Ovary (tissue), 7 donors: ENCODE measurements at regions not wholly inside any gene's neighbourhood (a gene's known extent, or its start where the extent isn't known, plus 50 kb on each side); places are given as distances from the start of the nearest gene placed in this dataset.

Experiments used
- DNase-seq, 5 donors: peaks; one replicate each; pipeline ENCODE4 v3.0.0-alpha.2; 2019 to 2020
- H3K27ac ChIP-seq, 2 donors: fragments of 200-600 bp; one replicate each; pipeline versions ENCODE4 v1.5.1 to v1.8.0; 2019 to 2022
- H3K27me3 ChIP-seq: fragments of 200-600 bp; one replicate; pipeline ENCODE4 v1.8.0; 2022
- H3K36me3 ChIP-seq: fragments of 200-600 bp; sonication (generic); one replicate; pipeline ENCODE4 v1.5.1; 2019
- H3K4me1 ChIP-seq: one replicate; pipeline ENCODE4 v1.8.1; 2013; ENCODE audit warnings: mild to moderate bottlenecking, moderate library complexity; ENCODE audit not compliant: insufficient read depth
- H3K4me3 ChIP-seq: fragments of 200-600 bp; sonication (generic); one replicate; pipeline ENCODE4 v1.5.1; 2017
- H3K9me3 ChIP-seq, 2 donors: fragments of 200-600 bp in 1 of 2; sonication (generic) in 1 of 2; one replicate each; pipeline versions ENCODE4 v1.5.1 to v1.8.1; 2013 to 2019; ENCODE audit warnings: mild to moderate bottlenecking in 1 of 2, moderate library complexity in 1 of 2
- EP300 ChIP-seq: sonication (generic); formaldehyde crosslinking; IDR thresholded peaks from one replicate; pipeline ENCODE4 v1.6.1; 2017; ENCODE audit warnings: antibody characterized with exemption
- POLR2A ChIP-seq: fragments of 450-650 bp; IDR thresholded peaks from one replicate; pipeline ENCODE4 v1.6.1; 2017; ENCODE audit warnings: antibody characterized with exemption, mild to moderate bottlenecking, moderate library complexity
- WGBS, 3 donors: extraction: QIAGEN DNeasy Blood & Tissue Kit in 1 of 3; methylation state at CpG; one replicate each; pipeline versions ENCODE4 v1.1.5 to v1.1.7; 2013 to 2017; 5-methylcytosine and 5-hydroxymethylcytosine counted together
- intact Hi-C, 4 donors: fragments of 100-400 bp; cut with DNase I; formaldehyde crosslinking; loops; one replicate each; pipeline versions ENCODE4 v1.11.0 to v1.15.1; 2022 to 2023
- TF ChIP-seq, protein P1 (sequence below), 3 donors: fragments of 450-650 bp in 2 of 3; fragments of 200-600 bp in 1 of 3; IDR thresholded peaks; one replicate each; pipeline versions ENCODE4 v1.5.1 to v1.8.0; 2016 to 2022; ENCODE audit warnings: antibody characterized with exemption in 3 of 3, mild to moderate bottlenecking in 1 of 3
- donor health status: DM: no; HTN: no; CAD: no; lungs with moderate emphysema.
- donor health status: DM: no; HTN: no; CAD: no.
- donor health status: Bipolar disorder and iron deficiency.
- donor health status: DM: no; HTN: no; CAD: no.
- donor health status: DM: yes; HTN: yes; CAD: no.

DNA sequence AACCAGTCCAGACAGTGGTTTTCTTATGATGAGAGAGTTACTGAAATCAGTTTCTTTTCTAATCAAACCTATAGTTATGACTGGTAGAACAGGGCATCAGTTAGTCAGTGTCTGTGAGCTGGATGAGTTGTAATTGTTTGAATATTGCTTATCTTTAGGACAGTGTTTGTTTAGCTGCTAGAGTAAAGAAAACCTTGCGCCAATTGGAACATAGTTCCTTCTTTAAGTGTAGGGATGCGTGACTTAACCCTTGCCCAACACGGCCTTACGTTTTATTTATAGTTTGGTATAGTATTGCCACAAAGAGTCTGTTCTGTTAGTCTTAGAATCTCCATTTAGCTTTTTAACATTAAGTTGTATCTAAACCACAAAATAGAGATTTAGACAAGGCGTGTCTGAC, 572.6 kb downstream of the SLC16A7 start:
- H3K9me3 ChIP-seq = no peaks in the 10 kb centered on the region
- H3K4me1 ChIP-seq = no peaks in the 10 kb centered on the region
- intact Hi-C loops = no loop called here
- H3K36me3 ChIP-seq = no peaks in the 10 kb centered on the region
- no peaks in the 10 kb centered on the region for H3K27me3 ChIP-seq
- no peak for TF ChIP-seq EP300
- no peak for TF ChIP-seq POLR2A
- TF ChIP-seq, protein P1, sequence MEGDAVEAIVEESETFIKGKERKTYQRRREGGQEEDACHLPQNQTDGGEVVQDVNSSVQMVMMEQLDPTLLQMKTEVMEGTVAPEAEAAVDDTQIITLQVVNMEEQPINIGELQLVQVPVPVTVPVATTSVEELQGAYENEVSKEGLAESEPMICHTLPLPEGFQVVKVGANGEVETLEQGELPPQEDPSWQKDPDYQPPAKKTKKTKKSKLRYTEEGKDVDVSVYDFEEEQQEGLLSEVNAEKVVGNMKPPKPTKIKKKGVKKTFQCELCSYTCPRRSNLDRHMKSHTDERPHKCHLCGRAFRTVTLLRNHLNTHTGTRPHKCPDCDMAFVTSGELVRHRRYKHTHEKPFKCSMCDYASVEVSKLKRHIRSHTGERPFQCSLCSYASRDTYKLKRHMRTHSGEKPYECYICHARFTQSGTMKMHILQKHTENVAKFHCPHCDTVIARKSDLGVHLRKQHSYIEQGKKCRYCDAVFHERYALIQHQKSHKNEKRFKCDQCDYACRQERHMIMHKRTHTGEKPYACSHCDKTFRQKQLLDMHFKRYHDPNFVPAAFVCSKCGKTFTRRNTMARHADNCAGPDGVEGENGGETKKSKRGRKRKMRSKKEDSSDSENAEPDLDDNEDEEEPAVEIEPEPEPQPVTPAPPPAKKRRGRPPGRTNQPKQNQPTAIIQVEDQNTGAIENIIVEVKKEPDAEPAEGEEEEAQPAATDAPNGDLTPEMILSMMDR (IDR thresholded peaks at IDR 0.05) = no peak
- 82 to 83% (median 82%) methylated on average over 5 of the region's 5 CpGs for WGBS, 3 donors
- DNase-seq = no peak
- no peak overlapping the region for H3K27ac ChIP-seq
- no peak overlapping the region for H3K4me3 ChIP-seq

DNA sequence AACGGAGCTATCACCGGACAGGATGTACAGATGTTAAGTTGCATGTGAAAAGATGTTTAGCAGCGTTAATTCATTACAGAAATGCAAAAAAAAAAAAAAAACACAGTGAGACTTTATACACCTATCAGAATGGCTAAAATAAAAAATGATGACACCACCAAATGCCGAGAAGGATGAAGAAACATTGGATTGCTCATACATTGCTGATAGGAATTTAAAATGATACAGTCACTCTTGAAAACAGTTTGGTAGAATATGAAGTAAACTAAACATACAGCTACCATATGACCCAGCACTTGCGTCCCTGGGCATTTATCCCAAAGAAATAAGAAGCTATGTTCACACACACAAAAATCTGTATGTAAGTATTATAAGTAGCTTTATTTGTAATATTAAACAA, 574.1 kb downstream of the SLC16A7 start:
- WGBS, 3 donors = 86 to 92% (median 91%) methylated on average over 5 of the region's 5 CpGs
- no peaks in the 10 kb centered on the region for H3K27me3 ChIP-seq
- no peak for DNase-seq
- no peaks in the 10 kb centered on the region for H3K4me1 ChIP-seq
- no peaks in the 10 kb centered on the region for H3K36me3 ChIP-seq
- TF ChIP-seq POLR2A (no peak), EP300 (no peak)
- TF ChIP-seq, protein P1 (IDR thresholded peaks at IDR 0.05) = no peak
- intact Hi-C loops = no loop called here
- no peaks in the 10 kb centered on the region for H3K9me3 ChIP-seq
- no peak overlapping the region for H3K27ac ChIP-seq
- no peak overlapping the region for H3K4me3 ChIP-seq

DNA sequence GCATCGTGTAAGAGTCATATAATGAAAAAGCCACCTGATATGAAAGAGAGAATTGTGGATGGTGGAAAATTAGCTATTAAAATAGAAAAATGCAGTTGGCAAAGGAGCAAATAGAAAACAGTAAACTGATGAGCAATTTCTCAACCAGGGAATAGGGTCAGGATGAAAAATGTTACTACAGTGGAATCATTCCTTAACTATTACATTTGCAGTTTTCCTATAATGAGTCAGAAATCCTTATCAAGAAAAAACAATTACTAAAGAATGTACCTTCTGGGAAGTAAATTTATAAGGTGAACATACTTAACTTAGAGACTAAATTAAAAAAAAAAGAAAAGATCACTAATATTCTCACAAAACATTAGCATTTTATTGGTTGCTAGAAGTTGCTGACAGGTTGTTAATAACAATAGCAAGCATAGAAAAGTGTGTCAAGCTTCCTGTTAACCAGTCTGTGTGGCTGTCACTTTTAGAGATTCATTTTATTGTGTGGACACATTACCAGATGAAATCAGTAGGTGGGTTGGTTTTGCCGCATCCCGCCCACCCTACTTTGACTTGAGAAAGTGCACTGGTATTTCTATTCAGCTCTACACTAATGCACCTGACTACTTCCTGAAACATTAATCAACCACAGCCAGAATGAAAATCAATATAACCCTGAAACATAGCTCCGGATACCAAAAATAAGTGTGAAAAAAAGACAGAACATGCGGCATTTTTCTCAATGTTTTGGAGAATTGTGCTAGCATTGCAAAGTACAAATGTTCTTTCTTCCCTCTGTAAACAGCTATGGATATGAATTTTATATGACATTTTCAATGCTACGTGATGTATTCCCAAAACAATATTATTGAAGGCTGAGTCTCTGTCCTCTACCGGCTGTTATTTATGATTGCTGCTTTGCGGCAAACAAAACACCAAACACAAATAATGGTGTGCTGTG, 576.7 kb downstream of the SLC16A7 start:
- Histone ChIP-seq H3K4me1 (no peaks in the 10 kb centered on the region), H3K27me3 (no peaks in the 10 kb centered on the region), H3K36me3 (no peaks in the 10 kb centered on the region), H3K27ac (no peak overlapping the region), H3K9me3 (no peaks in the 10 kb centered on the region), H3K4me3 (no peak overlapping the region)
- intact Hi-C loops = no loop called here
- no peak for TF ChIP-seq POLR2A
- TF ChIP-seq, protein P1 (IDR thresholded peaks at IDR 0.05) = no peak
- WGBS, 3 donors = 55 to 60% (median 58%) methylated on average over 8 of the region's 8 CpGs
- no peak for DNase-seq

DNA sequence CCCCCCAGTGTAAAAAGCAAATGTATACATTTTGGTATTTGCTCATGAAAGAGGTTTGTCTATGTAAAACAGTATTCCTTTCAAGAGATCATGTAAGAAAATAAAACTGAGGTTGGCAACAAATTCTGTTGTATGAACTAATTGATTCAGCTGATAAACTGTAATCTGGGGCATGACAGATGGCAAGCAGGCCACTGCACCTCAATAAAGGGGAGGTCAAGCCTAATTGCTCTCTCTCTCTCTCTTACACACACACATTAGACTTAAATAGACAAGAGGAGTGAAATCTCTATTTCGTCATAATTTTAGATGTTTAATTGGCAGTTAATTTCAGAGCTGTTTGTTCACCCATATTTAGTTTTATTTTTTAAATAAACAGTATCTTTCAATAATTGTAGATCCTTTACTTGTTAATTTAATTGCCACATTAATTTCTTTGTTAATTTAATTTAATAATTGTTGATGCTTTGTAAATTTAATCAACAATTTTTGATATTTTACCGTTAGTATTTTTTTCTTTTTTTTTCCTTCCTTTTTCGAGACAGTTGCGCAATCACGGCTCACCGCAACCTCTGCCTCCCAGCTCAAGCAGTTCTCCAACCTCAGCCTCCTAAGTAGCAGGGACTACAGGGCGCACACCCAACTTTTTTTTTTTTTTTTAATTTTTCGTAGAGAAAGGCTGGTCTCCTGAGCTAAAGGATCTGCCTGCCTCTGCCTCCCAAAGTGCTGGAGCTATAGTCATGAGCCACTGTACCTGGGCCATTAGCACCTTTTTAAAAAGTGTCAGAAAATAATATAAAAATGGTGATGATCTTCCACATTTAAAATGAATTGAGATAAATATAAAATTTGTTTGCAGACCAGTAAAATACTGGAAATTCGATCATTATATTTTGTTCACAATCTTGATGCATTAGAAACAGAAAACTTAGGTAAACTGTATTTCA, 577.7 kb downstream of the SLC16A7 start:
- 87 to 89% (median 88%) methylated on average over 9 of the region's 9 CpGs for WGBS, 3 donors
- intact Hi-C loops = no loop called here

More for the DNA sequence above, 577.7 kb downstream of the SLC16A7 start:
- no peaks in the 10 kb centered on the region for H3K36me3 ChIP-seq
- H3K27ac ChIP-seq = no peak overlapping the region
- H3K9me3 ChIP-seq = no peaks in the 10 kb centered on the region
- no peak for TF ChIP-seq POLR2A
- H3K27me3 ChIP-seq = no peaks in the 10 kb centered on the region
- DNase-seq = no peak
- H3K4me1 ChIP-seq = no peaks in the 10 kb centered on the region
- H3K4me3 ChIP-seq = no peak overlapping the region
